Mesodermal cell (in vitro differentiated cells): ENCODE measurements at regions not wholly inside any gene's neighbourhood (a gene's known extent, or its start where the extent isn't known, plus 50 kb on each side); places are given as distances from the start of the nearest gene placed in this dataset.

ENCODE experiments used
- H3K27ac ChIP-seq: 2 replicates; pipeline ENCODE4 v1.7.0; 2013; ENCODE audit warnings: mild to moderate bottlenecking, low read depth, low read length, moderate library complexity; ENCODE audit not compliant: severe bottlenecking
- H3K36me3 ChIP-seq: 2 replicates; pipeline ENCODE4 v1.7.1; 2013; ENCODE audit warnings: mild to moderate bottlenecking, low read length, moderate library complexity; ENCODE audit not compliant: control insufficient read depth, insufficient read depth
- H3K4me1 ChIP-seq: one replicate; pipeline ENCODE4 v1.7.1; 2013; ENCODE audit warnings: mild to moderate bottlenecking, low read length; ENCODE audit not compliant: insufficient read depth, control insufficient read depth, poor library complexity, severe bottlenecking
- H3K4me3 ChIP-seq: 2 replicates; pipeline ENCODE4 v1.7.0; 2013; ENCODE audit warnings: low read length, control low read depth, mild to moderate bottlenecking; ENCODE audit not compliant: insufficient read depth, poor library complexity, severe bottlenecking; ENCODE audit errors: extremely low read depth
- H3K9me3 ChIP-seq: 2 replicates; pipeline ENCODE4 v1.7.1; 2013; ENCODE audit warnings: mild to moderate bottlenecking, low read length, moderate library complexity; ENCODE audit not compliant: control insufficient read depth
- WGBS, 2 experiments: methylation state at CpG; one replicate each; pipeline ENCODE4 v1.1.5; 2013; ENCODE audit warnings: missing lambda C conversion rate in 2 of 2; ENCODE audit not compliant: insufficient coverage in 2 of 2; 5-methylcytosine and 5-hydroxymethylcytosine counted together

DNA sequence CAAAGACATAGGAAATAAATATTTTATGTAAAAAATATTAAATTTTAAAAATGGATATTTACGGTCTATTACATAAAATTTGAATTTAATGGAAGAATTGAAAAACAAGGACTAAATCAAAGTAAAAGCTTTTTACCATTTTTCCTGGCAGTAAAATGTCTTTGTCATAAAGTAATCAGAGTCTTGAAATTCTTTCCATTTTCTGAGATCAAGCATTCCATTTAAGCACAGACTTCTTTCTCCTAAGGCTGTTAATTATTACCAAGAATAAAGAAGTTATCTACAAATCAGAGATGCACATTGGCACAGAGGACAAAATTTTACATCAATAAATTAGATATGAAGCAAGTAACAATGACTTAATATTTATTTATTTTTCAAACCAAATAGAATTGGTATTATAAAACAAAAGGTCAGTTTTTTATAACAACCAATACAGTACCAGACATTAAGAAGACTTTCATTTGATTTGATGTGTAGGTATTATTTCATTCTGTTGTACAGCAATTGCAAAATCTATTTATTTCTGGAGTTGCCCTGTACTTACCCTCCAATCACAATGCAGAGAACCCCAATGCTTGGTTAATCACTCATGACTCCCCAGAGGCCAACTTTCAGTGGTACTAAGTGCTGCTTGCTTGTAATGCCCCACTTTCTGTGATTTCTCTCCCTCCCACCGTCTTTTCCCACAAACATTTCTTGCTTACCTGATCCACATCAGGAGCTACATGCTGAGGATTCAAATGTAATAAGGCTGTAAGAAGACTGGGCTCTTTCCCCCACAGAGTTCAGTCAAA, 254.6 kb downstream of the GASK1B start:
- Histone ChIP-seq H3K9me3 (no peaks in the 10 kb centered on the region), H3K4me3 (no peak overlapping the region), H3K36me3 (no peaks in the 10 kb centered on the region), H3K4me1 (no peaks in the 10 kb centered on the region), H3K27ac (no peak overlapping the region)
- no CpG with 5 or more reads among the region's 2 CpGs for WGBS, 2 experiments

DNA sequence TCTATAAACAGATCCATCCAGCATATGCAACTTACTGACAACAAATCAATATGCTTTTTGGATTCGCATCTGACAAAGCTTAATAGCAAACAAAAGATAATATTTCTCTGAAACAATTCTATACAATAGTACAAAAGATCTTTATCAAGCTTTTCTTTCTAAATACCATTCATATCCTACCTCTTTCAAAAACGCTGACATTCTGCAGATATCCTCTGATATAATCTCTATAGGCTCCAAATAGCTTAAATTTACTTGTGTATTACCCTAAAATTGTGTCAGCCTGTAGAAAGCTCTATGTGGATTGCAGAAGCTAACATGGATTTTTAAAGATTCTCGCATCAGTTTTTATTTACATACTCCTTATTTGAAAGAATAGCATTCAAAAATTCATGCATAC, 260.6 kb downstream of the GASK1B start:
- WGBS, 2 experiments = 93% methylated on average over 1 of the region's 3 CpGs; no CpG with 5 or more reads in 1 of the 2 experiments
- Histone ChIP-seq H3K4me3 (no peak overlapping the region), H3K4me1 (peaks cover 3% of the 10 kb centered on the region), H3K36me3 (no peaks in the 10 kb centered on the region), H3K27ac (no peak overlapping the region), H3K9me3 (no peaks in the 10 kb centered on the region)

DNA sequence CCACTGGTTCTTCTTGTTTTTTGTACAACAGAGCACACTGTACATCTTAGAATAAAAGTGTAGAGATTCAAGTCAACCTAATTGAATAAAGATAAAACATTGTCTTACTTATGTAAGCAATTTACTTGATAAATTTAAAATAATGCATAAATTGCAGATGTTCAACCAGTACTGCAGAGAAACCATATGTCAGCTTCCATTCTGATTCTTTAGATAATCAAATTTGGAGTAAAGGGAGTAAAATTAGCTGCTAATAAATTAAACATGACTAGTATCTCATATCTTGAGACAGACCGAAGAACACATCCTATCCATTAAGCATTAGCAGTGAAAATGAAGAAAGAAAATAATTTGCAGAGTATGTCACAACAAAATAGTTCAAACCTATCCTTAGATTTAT, 261.2 kb downstream of the GASK1B start:
- WGBS, 2 experiments = no CpG with 5 or more reads among the region's 1 CpG
- H3K36me3 ChIP-seq = no peaks in the 10 kb centered on the region
- H3K9me3 ChIP-seq = no peaks in the 10 kb centered on the region
- no peak overlapping the region for H3K27ac ChIP-seq
- H3K4me1 ChIP-seq = peaks cover 3% of the 10 kb centered on the region
- H3K4me3 ChIP-seq = no peak overlapping the region

DNA sequence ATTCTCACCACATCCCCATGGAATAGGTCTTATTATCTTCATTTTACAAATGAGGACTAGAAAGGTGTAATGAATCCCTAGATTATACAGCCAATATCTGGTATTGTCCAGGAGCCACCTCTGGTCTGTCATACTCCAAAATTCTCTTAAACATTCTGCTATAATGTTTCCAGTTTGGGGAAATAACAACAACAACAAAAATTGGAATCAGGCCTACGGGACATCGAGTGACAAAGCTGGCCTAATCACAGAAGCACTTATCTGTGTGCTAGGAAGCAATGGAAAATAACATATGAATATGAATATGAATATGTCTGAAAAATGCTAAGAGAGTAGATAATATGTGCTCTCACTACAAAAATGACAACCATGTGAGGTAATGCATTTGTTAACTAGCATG, 264.1 kb downstream of the GASK1B start:
- Histone ChIP-seq H3K4me1 (peaks cover 10% of the 10 kb centered on the region), H3K27ac (no peak overlapping the region), H3K4me3 (no peak overlapping the region), H3K36me3 (no peaks in the 10 kb centered on the region), H3K9me3 (no peaks in the 10 kb centered on the region)
- WGBS, 2 experiments = 100% methylated on average over 1 of the region's 2 CpGs; no CpG with 5 or more reads in 1 of the 2 experiments

DNA sequence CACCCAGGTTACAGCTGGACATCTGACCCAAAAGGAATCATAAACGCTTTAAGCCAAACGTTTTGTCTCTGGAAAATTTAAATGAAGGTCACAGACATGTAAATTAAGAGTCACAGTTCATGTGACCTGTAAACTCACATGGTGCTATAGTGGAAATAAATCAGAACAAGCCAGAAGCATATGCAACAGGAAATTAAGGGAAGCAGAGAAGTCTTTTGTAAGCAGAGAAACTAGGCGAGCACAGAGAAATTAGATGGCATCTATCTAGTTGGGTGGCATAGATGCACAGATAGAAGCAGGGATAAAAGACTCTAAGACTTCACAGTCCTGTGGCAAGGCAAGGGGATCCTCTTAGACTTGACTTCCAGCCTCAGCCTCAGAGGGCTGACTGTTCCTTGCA, 264.8 kb downstream of the GASK1B start:
- Histone ChIP-seq H3K36me3 (no peaks in the 10 kb centered on the region), H3K9me3 (no peaks in the 10 kb centered on the region), H3K4me1 (peaks cover 10% of the 10 kb centered on the region), H3K27ac (no peak overlapping the region), H3K4me3 (no peak overlapping the region)
- WGBS, 2 experiments = 74 to 77% methylated on average over 3 of the region's 3 CpGs

DNA sequence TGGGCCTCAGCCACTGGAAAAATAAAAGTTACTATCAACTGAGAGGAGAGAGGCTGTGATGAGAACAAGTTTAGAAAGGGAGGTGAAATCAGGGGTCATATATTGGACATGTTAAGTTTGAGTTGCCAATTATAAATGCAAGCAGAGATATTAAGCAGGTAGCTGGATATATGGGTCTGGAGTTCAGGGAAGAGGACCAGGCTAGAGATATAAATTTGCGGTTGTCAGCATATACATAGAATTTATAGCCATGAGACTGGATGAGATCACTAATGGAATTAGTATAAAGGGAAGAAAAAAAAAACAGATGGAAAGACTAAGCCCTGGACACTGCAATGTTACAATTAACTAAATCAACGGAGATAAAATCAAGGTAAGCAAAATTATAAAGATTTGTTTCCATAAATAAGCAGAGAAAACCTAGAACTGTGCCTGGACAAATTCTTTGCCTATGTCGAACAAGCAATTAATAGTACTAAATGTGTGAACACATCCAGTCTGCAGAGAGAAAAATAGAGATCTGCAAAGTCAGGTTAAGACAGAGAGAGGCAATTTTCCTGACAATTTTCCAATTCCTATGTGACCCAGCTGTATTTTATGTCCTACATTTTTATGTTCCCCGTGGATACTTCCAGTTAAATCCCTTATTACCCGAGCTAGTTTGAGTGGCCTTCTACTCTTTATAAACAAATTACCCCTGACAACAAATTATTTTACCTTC, 265.4 kb downstream of the GASK1B start:
- Histone ChIP-seq H3K4me3 (no peak overlapping the region), H3K9me3 (no peaks in the 10 kb centered on the region), H3K4me1 (peaks cover 10% of the 10 kb centered on the region), H3K27ac (no peak overlapping the region), H3K36me3 (no peaks in the 10 kb centered on the region)
- 85 to 100% methylated on average over 3 of the region's 5 CpGs for WGBS, 2 experiments

DNA sequence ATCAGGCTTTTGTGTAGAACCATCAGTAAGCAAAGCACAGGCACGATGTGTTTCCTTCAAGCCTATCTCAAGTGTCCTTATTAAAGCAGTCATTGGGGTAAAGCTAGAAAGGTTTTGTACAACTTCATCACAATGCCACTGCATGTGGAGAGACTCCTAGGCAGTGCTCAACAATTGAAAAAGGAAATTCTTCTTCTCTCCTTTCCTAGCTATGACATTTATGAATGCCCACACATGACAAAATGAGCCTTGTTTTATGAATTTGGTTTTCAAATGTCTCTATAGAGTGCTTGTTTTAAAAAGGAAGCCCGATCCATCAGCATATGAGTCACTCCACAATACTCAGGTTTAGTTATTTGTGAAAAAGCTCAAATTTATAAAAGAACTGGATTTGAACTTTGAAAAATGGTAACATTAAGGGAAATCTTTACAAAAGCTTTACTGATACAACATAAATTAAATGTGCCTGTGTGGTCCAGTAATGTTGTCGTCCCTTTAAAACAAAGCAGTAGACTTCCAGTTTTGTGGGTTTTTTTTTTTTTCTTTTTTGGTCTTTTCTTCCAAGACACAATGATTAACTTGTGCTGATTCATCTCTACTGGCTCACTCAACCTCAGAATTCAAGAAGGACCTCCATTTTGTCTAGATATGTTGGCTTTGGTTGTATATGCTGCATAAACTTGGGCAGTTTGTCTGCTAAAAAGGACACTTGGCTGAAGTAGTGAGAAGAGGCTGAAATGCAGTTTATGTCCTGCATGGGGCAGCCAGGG, 273.8 kb downstream of the GASK1B start:
- Histone ChIP-seq H3K27ac (no peak overlapping the region), H3K4me1 (no peaks in the 10 kb centered on the region), H3K4me3 (no peak overlapping the region), H3K9me3 (no peaks in the 10 kb centered on the region), H3K36me3 (no peaks in the 10 kb centered on the region)
- 83% methylated on average over 1 of the region's 3 CpGs; no CpG with 5 or more reads in 1 of the 2 experiments for WGBS, 2 experiments

DNA sequence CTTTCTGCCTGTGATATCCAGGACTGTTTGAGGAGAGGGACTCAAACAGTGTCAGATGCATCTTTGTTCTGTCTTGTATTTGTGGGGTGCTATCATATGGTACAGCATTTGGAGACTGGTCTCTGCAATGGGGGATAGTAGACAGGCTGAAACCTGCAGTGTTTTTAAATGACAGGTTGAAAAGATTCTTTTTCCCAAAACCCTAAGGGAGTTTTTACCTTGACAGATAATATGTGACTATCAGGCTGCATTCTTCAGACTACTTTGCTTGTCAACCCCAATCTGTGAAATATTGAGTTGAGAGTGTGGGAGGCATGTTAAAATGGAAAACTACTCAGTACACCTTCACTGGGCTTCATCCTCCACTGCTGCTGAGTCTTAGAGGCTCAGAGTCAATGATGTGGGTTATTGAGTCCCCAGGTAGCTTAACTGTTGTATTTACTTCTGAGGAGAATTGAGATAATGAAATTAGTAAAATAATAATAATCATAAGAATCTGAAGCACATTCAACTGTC, 274.9 kb downstream of the GASK1B start:
- Histone ChIP-seq H3K36me3 (no peaks in the 10 kb centered on the region), H3K4me3 (no peak overlapping the region), H3K27ac (no peak overlapping the region), H3K9me3 (no peaks in the 10 kb centered on the region), H3K4me1 (no peaks in the 10 kb centered on the region)

DNA sequence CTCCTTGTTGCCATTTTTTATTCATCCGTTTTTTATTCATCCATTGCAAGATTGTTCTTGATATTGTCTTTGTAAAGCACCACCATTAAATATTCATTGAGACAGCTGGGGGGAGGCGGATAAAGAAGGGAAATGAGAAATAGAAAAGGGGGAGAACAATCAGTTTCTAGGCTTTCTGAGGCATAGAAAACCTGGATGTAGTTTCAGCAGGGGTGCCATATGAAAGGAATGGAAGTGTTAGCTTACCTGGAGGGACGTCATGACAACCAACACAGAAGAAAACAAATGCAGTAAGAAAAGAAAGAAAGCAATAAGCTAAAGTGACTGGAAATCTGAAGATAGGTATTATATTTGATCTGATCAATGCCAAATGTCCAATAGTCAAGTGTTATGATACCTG, 276.1 kb downstream of the GASK1B start:
- H3K27ac ChIP-seq = no peak overlapping the region
- H3K4me1 ChIP-seq = no peaks in the 10 kb centered on the region
- WGBS, 2 experiments = 80% methylated on average over 1 of the region's 3 CpGs; no CpG with 5 or more reads in 1 of the 2 experiments
- H3K4me3 ChIP-seq = no peak overlapping the region
- no peaks in the 10 kb centered on the region for H3K36me3 ChIP-seq
- no peaks in the 10 kb centered on the region for H3K9me3 ChIP-seq

DNA sequence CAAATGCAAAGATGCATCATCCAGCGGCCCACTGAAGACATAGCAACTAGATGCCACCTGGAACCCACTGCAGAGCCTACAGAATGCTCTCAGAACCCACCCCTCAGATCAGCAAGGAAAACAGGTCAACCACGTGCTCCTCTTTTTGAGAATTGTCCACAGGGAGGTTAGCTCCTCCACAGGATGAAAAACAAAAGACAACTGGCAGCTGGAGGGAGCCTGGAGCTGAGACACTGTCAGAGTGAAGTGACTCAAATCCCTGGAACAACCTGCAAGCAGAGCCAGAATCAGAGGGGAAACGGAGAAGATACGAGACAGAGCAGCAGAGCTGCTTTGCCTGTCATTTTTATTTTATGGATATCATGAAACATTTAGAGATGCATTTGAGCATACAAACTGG, 277.6 kb downstream of the GASK1B start:
- H3K36me3 ChIP-seq = no peaks in the 10 kb centered on the region
- H3K4me1 ChIP-seq = no peaks in the 10 kb centered on the region
- no peak overlapping the region for H3K4me3 ChIP-seq
- no peaks in the 10 kb centered on the region for H3K9me3 ChIP-seq
- 71 to 72% methylated on average over 4 of the region's 4 CpGs for WGBS, 2 experiments
- H3K27ac ChIP-seq = no peak overlapping the region
